SK-N-SH (cell line): ENCODE measurements at regions not wholly inside any gene's neighbourhood (a gene's known extent, or its start where the extent isn't known, plus 50 kb on each side); places are given as distances from the start of the nearest gene placed in this dataset.

Experiments
- FOXJ3 ChIP-seq: sonication (generic); formaldehyde crosslinking; IDR thresholded peaks from 2 replicates; pipeline ENCODE4 v1.5.1; 2020; ENCODE audit warnings: mild to moderate bottlenecking, missing genetic modification reagents
- SMC3 ChIP-seq: IDR thresholded peaks from 2 replicates; pipeline ENCODE4 v1.6.1; 2012; ENCODE audit warnings: low read depth, low read length, improper control_type of control experiment
- TF ChIP-seq, protein P1 (sequence below): fragments of 200-600 bp; sonication (generic); IDR thresholded peaks from 2 replicates; pipeline ENCODE4 v1.6.1; 2017; ENCODE audit warnings: antibody characterized with exemption, mild to moderate bottlenecking, moderate library complexity

DNA sequence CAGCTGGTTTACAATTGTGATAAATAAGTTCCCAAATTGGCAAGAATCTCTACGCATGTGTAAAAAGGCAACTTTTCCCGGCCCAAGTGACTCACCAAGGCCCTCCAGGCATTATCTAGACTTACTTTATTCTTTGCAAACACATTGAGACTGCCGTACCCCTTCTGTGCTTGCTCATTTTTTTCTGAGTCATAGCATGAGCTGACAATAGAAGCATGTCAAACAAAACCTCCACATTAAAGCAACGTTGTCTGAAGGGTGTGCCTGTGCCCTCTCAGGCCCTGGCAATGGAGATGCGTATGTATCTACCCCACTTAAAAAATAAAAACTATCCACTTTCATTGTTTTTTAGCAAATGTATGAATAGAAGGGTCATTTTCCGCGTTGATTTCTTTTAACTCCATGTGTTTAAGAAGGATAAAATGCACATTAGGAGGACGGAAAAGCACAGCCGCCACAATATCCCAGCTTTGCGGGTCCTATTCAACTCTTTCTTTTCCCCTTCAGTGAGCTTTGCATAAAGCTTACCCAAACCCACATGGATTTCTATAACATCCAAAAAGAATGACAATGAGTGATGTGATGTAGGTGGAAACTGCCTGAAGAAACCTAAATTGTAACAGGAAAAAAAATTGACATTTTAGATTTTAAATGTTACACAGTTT, 298.2 kb downstream of the CDCA7 start:
- TF ChIP-seq SMC3 (no peak), FOXJ3 (CRISPR knock-in tag) (no peak)
- TF ChIP-seq, protein P1, sequence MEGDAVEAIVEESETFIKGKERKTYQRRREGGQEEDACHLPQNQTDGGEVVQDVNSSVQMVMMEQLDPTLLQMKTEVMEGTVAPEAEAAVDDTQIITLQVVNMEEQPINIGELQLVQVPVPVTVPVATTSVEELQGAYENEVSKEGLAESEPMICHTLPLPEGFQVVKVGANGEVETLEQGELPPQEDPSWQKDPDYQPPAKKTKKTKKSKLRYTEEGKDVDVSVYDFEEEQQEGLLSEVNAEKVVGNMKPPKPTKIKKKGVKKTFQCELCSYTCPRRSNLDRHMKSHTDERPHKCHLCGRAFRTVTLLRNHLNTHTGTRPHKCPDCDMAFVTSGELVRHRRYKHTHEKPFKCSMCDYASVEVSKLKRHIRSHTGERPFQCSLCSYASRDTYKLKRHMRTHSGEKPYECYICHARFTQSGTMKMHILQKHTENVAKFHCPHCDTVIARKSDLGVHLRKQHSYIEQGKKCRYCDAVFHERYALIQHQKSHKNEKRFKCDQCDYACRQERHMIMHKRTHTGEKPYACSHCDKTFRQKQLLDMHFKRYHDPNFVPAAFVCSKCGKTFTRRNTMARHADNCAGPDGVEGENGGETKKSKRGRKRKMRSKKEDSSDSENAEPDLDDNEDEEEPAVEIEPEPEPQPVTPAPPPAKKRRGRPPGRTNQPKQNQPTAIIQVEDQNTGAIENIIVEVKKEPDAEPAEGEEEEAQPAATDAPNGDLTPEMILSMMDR = no peak
